ENCODE measurements at regions not wholly inside any gene's neighbourhood (a gene's known extent, or its start where the extent isn't known, plus 50 kb on each side); places are given as distances from the start of the nearest gene placed in this dataset.

- H3K36me3 ChIP-seq (ENCODE audit: control insufficient read depth in 2 of 2, extremely low read depth in 1 of 2, insufficient read depth in 2 of 2, low read length in 2 of 2) = no peaks in the 10 kb centered on the region
- no peaks in the 10 kb centered on the region for H3K9me1 ChIP-seq (ENCODE audit: control insufficient read depth, extremely low read depth, insufficient read depth, low read length)
- dilution Hi-C loops (cut with MboI; ENCODE audit: extremely low pct_ligation_motif_present, low sequenced_read_pairs) = no loop called here
- H3K9me3 ChIP-seq (ENCODE audit: control insufficient read depth, low read depth, low read length) = no peaks in the 10 kb centered on the region
- no peaks in the 10 kb centered on the region for H3K79me2 ChIP-seq (ENCODE audit: control insufficient read depth, insufficient read depth, low read length)
- FAIRE-seq (no peak), DNase-seq (ENCODE audit: low read depth, low spot score) (no peak)
- H3K4me1 ChIP-seq (ENCODE audit: control insufficient read depth, extremely low read depth, insufficient read depth, low read length) = no peaks in the 10 kb centered on the region
- no peak overlapping the region for H2AFZ ChIP-seq (ENCODE audit: control insufficient read depth, low read length)
- H3K9ac ChIP-seq (ENCODE audit: control insufficient read depth, extremely low read depth, insufficient read depth, low read length) = no peak overlapping the region
- TF ChIP-seq EZH2 (IDR thresholded peaks at IDR 0.05; ENCODE audit: low read length) = no peak
- no peak for TF ChIP-seq CTCF (optimal IDR thresholded peaks at IDR 0.05 in 1 of 3, IDR thresholded peaks at IDR 0.05 in 1 of 3, conservative IDR thresholded peaks at IDR 0.05 in 1 of 3; ENCODE audit: extremely low read depth in 1 of 3, insufficient read depth in 2 of 3, low read length in 3 of 3)
- H3K4me3 ChIP-seq (ENCODE audit: control insufficient read depth in 2 of 3, extremely low read depth in 1 of 3, insufficient read depth in 2 of 3, low read depth in 1 of 3, low read length in 3 of 3) = no peak overlapping the region
- no peak overlapping the region for H3K27ac ChIP-seq (ENCODE audit: control insufficient read depth, insufficient read depth, low read length)
- no peaks in the 10 kb centered on the region for H3K27me3 ChIP-seq (ENCODE audit: control insufficient read depth, extremely low read depth, insufficient read depth, low read length)
- H4K20me1 ChIP-seq (ENCODE audit: control insufficient read depth, extremely low read depth, insufficient read depth, low read length) = no peaks in the 10 kb centered on the region
- no peak overlapping the region for H3K4me2 ChIP-seq (ENCODE audit: control insufficient read depth, extremely low read depth, insufficient read depth, low read depth, low read length)
Measured at GRCh38 chr20:41932431-41932830, 314.3 kb upstream of the CHD6 start.

DNA sequence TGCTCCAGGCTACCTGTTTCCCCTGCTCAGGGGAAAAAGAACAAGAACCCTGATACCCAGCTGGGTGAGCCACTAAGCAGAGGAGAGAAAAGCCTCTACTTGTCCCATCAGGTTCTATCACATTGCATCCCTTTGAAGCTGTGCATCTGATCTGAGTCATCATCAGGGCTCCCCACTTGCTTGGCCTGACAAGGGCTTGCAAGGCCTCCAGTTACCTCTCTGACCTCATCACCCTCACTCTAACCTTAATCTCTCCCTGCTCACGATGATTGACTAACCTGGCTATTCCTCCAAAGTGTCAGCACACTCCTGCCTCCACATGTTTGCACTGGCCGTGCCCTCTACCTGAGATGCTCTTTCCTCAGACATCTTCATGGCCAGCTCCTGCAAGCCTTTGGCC is 309.5 kb upstream of the CHD6 start:
- Histone ChIP-seq H3K27ac (ENCODE audit: control insufficient read depth, insufficient read depth, low read length) (no peak overlapping the region), H3K36me3 (ENCODE audit: control insufficient read depth in 2 of 2, extremely low read depth in 1 of 2, insufficient read depth in 2 of 2, low read length in 2 of 2) (no peaks in the 10 kb centered on the region), H3K9ac (ENCODE audit: control insufficient read depth, extremely low read depth, insufficient read depth, low read length) (no peak overlapping the region), H2AFZ (ENCODE audit: control insufficient read depth, low read length) (no peak overlapping the region), H3K79me2 (ENCODE audit: control insufficient read depth, insufficient read depth, low read length) (no peaks in the 10 kb centered on the region), H3K4me2 (ENCODE audit: control insufficient read depth, extremely low read depth, insufficient read depth, low read depth, low read length) (no peak overlapping the region), H4K20me1 (ENCODE audit: control insufficient read depth, extremely low read depth, insufficient read depth, low read length) (no peaks in the 10 kb centered on the region), H3K4me1 (ENCODE audit: control insufficient read depth, extremely low read depth, insufficient read depth, low read length) (no peaks in the 10 kb centered on the region), H3K4me3 (ENCODE audit: control insufficient read depth in 2 of 3, extremely low read depth in 1 of 3, insufficient read depth in 2 of 3, low read depth in 1 of 3, low read length in 3 of 3) (no peak overlapping the region), H3K9me1 (ENCODE audit: control insufficient read depth, extremely low read depth, insufficient read depth, low read length) (no peaks in the 10 kb centered on the region), H3K9me3 (ENCODE audit: control insufficient read depth, low read depth, low read length) (no peaks in the 10 kb centered on the region), H3K27me3 (ENCODE audit: control insufficient read depth, extremely low read depth, insufficient read depth, low read length) (no peaks in the 10 kb centered on the region)
- dilution Hi-C loops (cut with MboI; ENCODE audit: extremely low pct_ligation_motif_present, low sequenced_read_pairs) = no loop called here
- no peak for FAIRE-seq
- TF ChIP-seq EZH2 (IDR thresholded peaks at IDR 0.05; ENCODE audit: low read length) (no peak), CTCF (optimal IDR thresholded peaks at IDR 0.05 in 1 of 3, IDR thresholded peaks at IDR 0.05 in 1 of 3, conservative IDR thresholded peaks at IDR 0.05 in 1 of 3; ENCODE audit: extremely low read depth in 1 of 3, insufficient read depth in 2 of 3, low read length in 3 of 3) (no peak)
- DNase-seq (ENCODE audit: low read depth, low spot score) = no peak
